Right lobe of liver (tissue), 4 donors: ENCODE measurements at regions not wholly inside any gene's neighbourhood (a gene's known extent, or its start where the extent isn't known, plus 50 kb on each side); places are given as distances from the start of the nearest gene placed in this dataset.

ENCODE experiments used
- CTCF ChIP-seq, 4 donors: fragments of 200-600 bp in 3 of 4; fragments of 450-650 bp in 1 of 4; IDR thresholded peaks; one replicate each; pipeline versions ENCODE4 v1.5.1 to v1.8.0; 2016 to 2022; ENCODE audit warnings: antibody characterized with exemption in 4 of 4, mild to moderate bottlenecking in 2 of 4
- POLR2A ChIP-seq: fragments of 450-650 bp; IDR thresholded peaks from one replicate; pipeline ENCODE4 v1.6.1; 2017; ENCODE audit warnings: antibody characterized with exemption, mild to moderate bottlenecking
- donor health status: DM: no; HTN: no; CAD: no.
- donor health status: DM: no; HTN: no; CAD: no.
- donor health status: DM: no; HTN: yes; CAD: no.

DNA sequence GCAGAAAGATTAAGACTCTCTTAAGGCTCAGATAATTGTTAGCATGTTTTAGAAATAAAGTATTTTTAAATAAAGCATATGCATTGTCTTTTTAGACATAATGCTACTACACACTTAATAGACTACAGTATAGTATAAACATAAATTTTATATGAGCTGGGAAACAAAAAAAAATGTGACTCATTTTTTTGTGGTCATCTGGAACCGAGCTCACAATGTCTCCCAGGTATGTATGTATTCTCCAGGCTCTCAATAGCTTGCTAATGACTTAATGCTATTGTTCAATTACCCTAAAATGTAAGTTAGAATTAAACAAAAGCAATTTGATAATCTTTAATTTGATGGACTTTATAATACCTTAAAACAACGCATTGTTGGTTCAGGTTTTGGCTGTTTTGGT is 167.2 kb downstream of the NUP35 start:
- TF ChIP-seq POLR2A (no peak), CTCF (IDR thresholded peaks at IDR 0.05) (no peak)
